Activated B cell treated with CpG ODN at 0.5 μM for 24 hours (primary cell): ENCODE measurements at regions not wholly inside any gene's neighbourhood (a gene's known extent, or its start where the extent isn't known, plus 50 kb on each side); places are given as distances from the start of the nearest gene placed in this dataset.

Experiments used
- ATAC-seq: fragments of 200-7000 bp; cut with Tn5 transposase; one replicate; pipeline ENCODE4 v1.10.0; 2021; ENCODE audit warnings: low read depth, mild to moderate bottlenecking, moderate library complexity
- CTCF ChIA-PET: fragments of 350-600 bp; sonication (Branson Sonifier 250); formaldehyde crosslinking; loops from one replicate; lab custom pipeline; 2021; ENCODE audit warnings: antibody characterized with exemption; lab: Charles Lee
- POLR2A ChIA-PET: fragments of 350-600 bp; sonication (Branson Sonifier 250); formaldehyde crosslinking; loops from one replicate; lab custom pipeline; 2021; ENCODE audit warnings: antibody characterized with exemption; lab: Charles Lee
- DNase-seq: peaks from one replicate; pipeline ENCODE4 v3.0.0; 2022
- H3K27ac Mint-ChIP-seq: one replicate; pipeline ENCODE4 v1.8.0; 2020; ENCODE audit warnings: mixed read lengths
- H3K27me3 Mint-ChIP-seq: one replicate; pipeline ENCODE4 v1.8.0; 2021; ENCODE audit warnings: mixed read lengths
- H3K36me3 Mint-ChIP-seq: one replicate; pipeline ENCODE4 v1.8.0; 2021; ENCODE audit warnings: low read depth, mixed read lengths
- H3K4me1 Mint-ChIP-seq: one replicate; pipeline ENCODE4 v1.8.0; 2021; ENCODE audit warnings: mixed read lengths
- H3K4me3 Mint-ChIP-seq: one replicate; pipeline ENCODE4 v1.8.0; 2020; ENCODE audit warnings: mild to moderate bottlenecking, mixed read lengths
- H3K9me3 Mint-ChIP-seq: one replicate; pipeline ENCODE4 v1.8.0; 2020; ENCODE audit warnings: mixed read lengths
- intact Hi-C: fragments of 100-400 bp; cut with micrococcal nuclease; formaldehyde crosslinking; loops from one replicate; pipeline ENCODE4 v1.15.1; 2024
- TF ChIP-seq, protein P1 (sequence below): fragments of 200-600 bp; IDR thresholded peaks from one replicate; pipeline ENCODE4 v1.8.0; 2022; ENCODE audit warnings: antibody characterized with exemption, mild to moderate bottlenecking

DNA sequence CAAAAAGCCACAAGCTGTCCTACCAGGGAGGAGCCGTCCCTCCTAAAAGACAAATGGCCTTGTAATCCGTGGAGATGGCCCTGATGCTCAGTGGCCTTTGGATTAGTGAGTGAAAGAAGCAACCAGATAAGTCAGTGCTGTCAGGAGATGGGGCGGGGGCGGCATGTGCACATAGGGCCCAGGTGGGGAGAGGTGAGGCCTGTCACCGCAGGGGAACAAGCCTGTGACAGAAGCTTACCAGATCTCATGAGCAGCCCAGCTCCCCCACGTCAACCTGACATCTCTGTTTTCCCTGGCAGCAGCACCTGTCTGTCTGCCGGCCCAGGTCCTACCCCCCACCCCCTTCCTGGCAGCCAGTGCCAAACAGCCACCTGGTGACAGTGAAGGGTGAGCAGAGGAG, 162.6 kb downstream of the BUD13 start:
- Mint-ChIP-seq H3K36me3 (no peaks in the 10 kb centered on the region), H3K4me3 (no peak overlapping the region), H3K9me3 (no peaks in the 10 kb centered on the region), H3K27me3 (peaks cover 3% of the 10 kb centered on the region), H3K27ac (no peak overlapping the region), H3K4me1 (no peaks in the 10 kb centered on the region)
- DNase-seq (no peak), ATAC-seq (no peak)
- POLR2A ChIA-PET = no interaction called here
- CTCF ChIA-PET = no interaction called here
- intact Hi-C loops = no loop called here
- TF ChIP-seq, protein P1, sequence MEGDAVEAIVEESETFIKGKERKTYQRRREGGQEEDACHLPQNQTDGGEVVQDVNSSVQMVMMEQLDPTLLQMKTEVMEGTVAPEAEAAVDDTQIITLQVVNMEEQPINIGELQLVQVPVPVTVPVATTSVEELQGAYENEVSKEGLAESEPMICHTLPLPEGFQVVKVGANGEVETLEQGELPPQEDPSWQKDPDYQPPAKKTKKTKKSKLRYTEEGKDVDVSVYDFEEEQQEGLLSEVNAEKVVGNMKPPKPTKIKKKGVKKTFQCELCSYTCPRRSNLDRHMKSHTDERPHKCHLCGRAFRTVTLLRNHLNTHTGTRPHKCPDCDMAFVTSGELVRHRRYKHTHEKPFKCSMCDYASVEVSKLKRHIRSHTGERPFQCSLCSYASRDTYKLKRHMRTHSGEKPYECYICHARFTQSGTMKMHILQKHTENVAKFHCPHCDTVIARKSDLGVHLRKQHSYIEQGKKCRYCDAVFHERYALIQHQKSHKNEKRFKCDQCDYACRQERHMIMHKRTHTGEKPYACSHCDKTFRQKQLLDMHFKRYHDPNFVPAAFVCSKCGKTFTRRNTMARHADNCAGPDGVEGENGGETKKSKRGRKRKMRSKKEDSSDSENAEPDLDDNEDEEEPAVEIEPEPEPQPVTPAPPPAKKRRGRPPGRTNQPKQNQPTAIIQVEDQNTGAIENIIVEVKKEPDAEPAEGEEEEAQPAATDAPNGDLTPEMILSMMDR = no peak

DNA sequence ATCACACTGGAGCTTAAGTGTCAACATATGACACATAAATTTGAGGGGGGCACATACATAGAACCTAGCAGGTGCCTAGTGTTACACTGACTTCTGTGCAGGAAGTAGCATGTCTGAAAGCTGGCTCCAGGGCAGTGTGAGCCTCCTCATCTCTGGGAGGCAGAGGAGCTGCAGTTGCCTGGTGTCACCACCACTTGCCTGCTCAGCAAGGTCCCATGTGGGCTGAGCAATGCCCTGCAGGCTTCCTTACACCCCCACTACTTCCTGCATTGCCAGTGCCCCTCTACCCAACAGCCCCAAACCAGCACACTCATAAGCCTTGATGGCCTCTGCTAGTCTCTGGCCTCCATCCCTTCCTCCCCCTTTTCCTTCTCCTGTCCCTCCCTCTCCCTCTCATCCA, 165.8 kb downstream of the BUD13 start:
- Mint-ChIP-seq H3K4me1 (no peaks in the 10 kb centered on the region), H3K27ac (no peak overlapping the region), H3K9me3 (no peaks in the 10 kb centered on the region), H3K4me3 (no peak overlapping the region), H3K36me3 (no peaks in the 10 kb centered on the region), H3K27me3 (no peaks in the 10 kb centered on the region)
- TF ChIP-seq, protein P1 = no peak
- no peak for DNase-seq
- ChIA-PET POLR2A (no interaction called here), CTCF (no interaction called here)
- ATAC-seq = no peak
- intact Hi-C loops = no loop called here

DNA sequence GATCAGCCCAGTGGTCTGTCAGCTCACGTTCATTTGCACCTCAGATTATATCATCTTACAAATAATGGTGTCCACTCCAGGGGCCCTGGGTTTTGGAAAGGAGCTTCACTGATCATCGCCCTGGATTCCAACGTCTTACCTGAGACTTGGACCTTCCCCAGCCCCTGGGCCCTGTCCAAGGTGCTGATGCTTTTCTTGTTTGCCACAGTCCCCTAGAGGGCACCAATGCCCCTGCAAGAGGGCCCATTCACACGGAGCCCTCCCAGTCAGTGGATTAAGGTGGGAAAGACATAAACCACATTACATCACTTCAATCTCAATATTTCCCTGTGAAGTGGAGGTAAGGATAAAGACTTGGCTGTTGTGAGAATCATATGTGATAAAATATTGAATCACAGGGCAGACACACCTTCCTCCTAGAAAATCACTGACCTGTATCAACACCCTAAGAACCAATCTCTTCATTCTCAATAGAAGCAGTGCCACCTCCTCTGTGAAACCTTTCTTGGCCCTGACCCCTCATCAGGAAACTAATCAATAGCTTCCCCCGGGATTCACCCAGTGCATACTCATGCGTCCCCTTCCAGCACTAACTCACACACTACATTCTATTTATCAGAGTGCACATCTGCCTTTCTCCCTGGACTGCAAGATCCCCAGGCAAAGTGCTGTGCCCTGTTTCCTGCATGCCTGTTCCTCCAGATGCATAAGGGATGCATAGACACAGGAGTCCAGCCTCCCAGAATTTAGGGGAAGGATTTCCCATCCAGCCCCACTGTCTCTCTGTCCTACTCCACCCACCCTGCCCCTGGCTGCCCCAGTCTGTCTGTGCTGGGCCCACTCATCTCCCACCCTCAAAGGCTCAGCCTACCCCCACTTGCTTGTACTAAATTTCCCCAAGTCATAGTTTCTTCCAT, 167.0 kb downstream of the BUD13 start:
- TF ChIP-seq, protein P1 = no peak
- no peak for DNase-seq
- intact Hi-C loops = no loop called here
- Mint-ChIP-seq H3K27ac (no peak overlapping the region), H3K27me3 (no peaks in the 10 kb centered on the region), H3K4me3 (no peak overlapping the region), H3K9me3 (no peaks in the 10 kb centered on the region), H3K36me3 (no peaks in the 10 kb centered on the region), H3K4me1 (no peaks in the 10 kb centered on the region)
- ChIA-PET POLR2A (no interaction called here), CTCF (no interaction called here)
- no peak for ATAC-seq

DNA sequence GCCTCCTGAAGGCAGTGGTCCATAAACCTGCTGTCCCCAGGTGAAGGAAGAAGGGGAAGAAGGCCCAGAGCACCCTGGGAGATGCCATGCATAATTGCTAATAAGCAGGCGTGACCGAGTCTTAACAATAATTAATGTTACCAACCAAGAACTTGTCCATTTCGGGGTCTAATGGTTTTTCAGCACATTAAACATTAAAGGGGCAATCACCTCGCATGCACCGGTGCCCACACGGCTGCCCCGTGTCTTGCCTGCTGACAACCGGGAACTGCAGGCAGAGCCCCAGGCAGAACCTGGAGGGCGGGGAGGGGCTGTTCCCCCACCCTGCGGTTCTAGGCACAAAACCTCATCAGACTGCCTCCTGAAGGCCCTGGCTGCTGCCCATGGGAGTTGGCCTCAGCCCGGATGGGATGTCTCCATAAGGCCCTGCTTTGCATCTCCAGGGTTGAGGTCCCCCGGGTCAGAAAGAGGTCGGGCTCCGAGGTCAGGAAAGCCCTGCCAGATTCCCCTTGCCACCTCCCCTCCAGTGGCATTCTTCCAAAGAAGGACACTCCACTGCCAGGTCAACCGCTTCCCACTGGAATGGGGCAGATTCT, 169.0 kb downstream of the BUD13 start:
- no peak overlapping the region for H3K4me3 Mint-ChIP-seq
- no peaks in the 10 kb centered on the region for H3K9me3 Mint-ChIP-seq
- ChIA-PET POLR2A (no interaction called here), CTCF (no interaction called here)
- intact Hi-C loops = no loop called here
- TF ChIP-seq, protein P1 = no peak
- H3K27ac Mint-ChIP-seq = no peak overlapping the region
- DNase-seq (no peak), ATAC-seq (no peak)
- H3K36me3 Mint-ChIP-seq = no peaks in the 10 kb centered on the region
- no peaks in the 10 kb centered on the region for H3K4me1 Mint-ChIP-seq
- no peaks in the 10 kb centered on the region for H3K27me3 Mint-ChIP-seq

DNA sequence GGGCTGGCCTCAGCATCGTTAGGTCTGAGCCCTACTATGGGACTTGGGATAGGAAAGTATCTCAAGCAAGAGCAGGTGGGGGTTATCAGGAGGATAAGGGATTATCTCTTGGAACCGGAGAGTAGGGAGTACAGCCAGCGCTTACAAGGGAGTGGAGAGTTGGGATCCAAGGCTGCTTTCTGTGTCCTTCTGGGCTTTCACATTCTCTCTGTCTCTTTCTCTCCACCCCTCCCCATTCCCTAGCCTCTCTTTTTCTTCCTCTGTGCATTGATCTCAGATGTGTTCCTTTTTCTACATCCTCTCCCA, 170.2 kb downstream of the BUD13 start:
- ATAC-seq (no peak), DNase-seq (no peak)
- Mint-ChIP-seq H3K27me3 (no peaks in the 10 kb centered on the region), H3K4me3 (no peak overlapping the region), H3K36me3 (no peaks in the 10 kb centered on the region), H3K4me1 (no peaks in the 10 kb centered on the region), H3K27ac (no peak overlapping the region), H3K9me3 (no peaks in the 10 kb centered on the region)
- intact Hi-C loops = no loop called here
- TF ChIP-seq, protein P1 = no peak
- ChIA-PET CTCF (no interaction called here), POLR2A (no interaction called here)
